ENCODE measurements at regions not wholly inside any gene's neighbourhood (a gene's known extent, or its start where the extent isn't known, plus 50 kb on each side); places are given as distances from the start of the nearest gene placed in this dataset.

DNA sequence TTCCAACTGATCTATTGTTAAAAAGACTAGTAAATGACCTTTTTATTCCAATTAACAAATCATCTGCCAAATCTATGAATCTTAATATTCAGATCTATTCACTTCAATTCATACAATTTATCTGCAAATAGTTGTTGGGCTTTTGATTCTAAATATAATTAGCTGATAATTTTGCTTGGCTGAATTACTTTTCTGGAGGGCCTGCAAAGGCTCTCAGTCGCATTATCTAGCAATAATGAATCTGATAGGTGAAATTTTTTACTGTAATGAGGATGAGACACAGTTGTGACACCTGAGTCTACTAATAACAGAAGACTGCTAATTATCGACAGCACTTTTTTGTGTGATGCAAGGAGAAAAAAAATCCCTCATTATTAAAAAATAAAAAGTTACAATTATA, 565.1 kb downstream of the ZEB2 start:
- TF ChIP-seq, protein P1, sequence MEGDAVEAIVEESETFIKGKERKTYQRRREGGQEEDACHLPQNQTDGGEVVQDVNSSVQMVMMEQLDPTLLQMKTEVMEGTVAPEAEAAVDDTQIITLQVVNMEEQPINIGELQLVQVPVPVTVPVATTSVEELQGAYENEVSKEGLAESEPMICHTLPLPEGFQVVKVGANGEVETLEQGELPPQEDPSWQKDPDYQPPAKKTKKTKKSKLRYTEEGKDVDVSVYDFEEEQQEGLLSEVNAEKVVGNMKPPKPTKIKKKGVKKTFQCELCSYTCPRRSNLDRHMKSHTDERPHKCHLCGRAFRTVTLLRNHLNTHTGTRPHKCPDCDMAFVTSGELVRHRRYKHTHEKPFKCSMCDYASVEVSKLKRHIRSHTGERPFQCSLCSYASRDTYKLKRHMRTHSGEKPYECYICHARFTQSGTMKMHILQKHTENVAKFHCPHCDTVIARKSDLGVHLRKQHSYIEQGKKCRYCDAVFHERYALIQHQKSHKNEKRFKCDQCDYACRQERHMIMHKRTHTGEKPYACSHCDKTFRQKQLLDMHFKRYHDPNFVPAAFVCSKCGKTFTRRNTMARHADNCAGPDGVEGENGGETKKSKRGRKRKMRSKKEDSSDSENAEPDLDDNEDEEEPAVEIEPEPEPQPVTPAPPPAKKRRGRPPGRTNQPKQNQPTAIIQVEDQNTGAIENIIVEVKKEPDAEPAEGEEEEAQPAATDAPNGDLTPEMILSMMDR (IDR thresholded peaks at IDR 0.05; ENCODE audit: borderline replicate concordance) = no peak
- Histone ChIP-seq H3K27ac (replicated peaks) (peak overlapping the region; percentile 14), H3K4me1 (peaks cover 18% of the 10 kb centered on the region), H3K4me3 (no peak overlapping the region), H3K9me3 (replicated peaks) (peaks cover 5% of the 10 kb centered on the region), H3K36me3 (no peaks in the 10 kb centered on the region), H3K27me3 (ENCODE audit: low read depth) (no peaks in the 10 kb centered on the region)
- no peak for DNase-seq
- intact Hi-C loops (cut with micrococcal nuclease) = no loop called here

DNA sequence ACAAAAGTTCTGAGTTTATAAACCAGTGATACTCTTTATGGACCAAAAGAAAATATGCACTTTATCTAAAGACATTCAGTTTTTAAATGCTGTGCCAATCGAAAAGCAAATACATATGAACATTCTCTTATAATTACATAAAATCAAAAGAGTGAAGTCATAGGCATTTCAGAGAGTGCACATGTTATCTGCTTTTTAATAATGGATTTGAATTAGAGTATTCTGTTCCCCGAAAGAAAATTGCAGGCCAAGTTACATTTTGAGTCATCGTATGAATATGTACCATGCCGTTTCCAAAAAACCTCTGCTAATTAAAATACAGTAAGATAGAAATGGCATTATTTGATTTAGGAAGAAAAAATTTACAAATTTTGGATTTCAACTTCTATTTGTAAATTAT, 565.7 kb downstream of the ZEB2 start:
- Histone ChIP-seq H3K9me3 (replicated peaks) (peaks cover 5% of the 10 kb centered on the region), H3K27me3 (ENCODE audit: low read depth) (no peaks in the 10 kb centered on the region), H3K27ac (replicated peaks) (no peak overlapping the region), H3K36me3 (no peaks in the 10 kb centered on the region), H3K4me3 (no peak overlapping the region), H3K4me1 (peaks cover 25% of the 10 kb centered on the region)
- TF ChIP-seq, protein P1 (IDR thresholded peaks at IDR 0.05; ENCODE audit: borderline replicate concordance) = no peak
- intact Hi-C loops (cut with micrococcal nuclease) = no loop called here
- no peak for DNase-seq

DNA sequence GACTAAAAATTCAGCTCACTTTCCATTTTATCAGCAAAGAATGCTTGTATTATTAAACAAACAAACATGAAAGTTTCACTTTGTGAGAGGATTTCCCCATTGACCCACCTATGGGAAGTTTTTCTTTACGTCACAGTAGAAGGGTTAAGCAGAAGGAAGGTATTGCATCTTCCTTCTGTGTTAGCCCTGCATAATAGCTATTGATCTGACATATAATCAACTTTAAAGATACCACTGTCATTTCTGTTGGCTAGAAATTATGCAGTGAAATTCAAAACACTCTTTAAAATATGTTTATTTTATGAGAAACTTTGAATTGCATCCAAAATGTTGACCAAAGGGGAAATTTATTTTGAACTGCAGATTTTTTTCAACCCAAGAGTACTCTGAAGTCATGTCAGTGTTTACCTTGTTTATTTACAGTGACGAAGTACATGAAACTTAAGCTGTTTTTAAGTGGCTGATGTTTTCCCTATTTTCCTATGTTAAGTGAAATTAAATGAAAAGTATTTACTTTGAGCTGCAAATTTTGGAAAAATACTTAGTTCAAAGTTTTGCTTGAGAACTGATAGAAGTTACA, 566.4 kb downstream of the ZEB2 start:
- Histone ChIP-seq H3K4me1 (peaks cover 28% of the 10 kb centered on the region), H3K27me3 (ENCODE audit: low read depth) (no peaks in the 10 kb centered on the region), H3K4me3 (no peak overlapping the region), H3K36me3 (no peaks in the 10 kb centered on the region), H3K9me3 (replicated peaks) (peaks cover 5% of the 10 kb centered on the region), H3K27ac (replicated peaks) (no peak overlapping the region)
- no peak for DNase-seq
- TF ChIP-seq, protein P1 (IDR thresholded peaks at IDR 0.05; ENCODE audit: borderline replicate concordance) = no peak
- intact Hi-C loops (cut with micrococcal nuclease) = no loop called here

DNA sequence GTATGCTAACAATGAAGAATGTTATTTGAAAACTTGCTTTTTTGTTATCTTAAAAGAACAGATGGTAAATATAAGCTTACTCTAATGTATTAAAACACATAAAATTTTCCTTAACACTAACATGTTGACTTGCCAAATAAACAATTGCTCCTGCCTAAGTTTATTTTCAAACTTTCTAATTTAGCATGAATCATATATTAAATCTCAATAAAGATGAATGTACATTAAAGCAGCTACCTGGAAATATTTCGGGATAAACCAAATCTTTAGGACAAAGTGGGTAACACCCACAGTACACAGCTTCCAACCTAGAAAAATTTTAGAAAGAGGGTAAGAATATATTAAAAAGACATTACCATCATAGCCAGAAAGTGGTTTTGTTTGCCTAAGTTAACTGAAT, 567.4 kb downstream of the ZEB2 start:
- H3K4me1 ChIP-seq = peaks cover 28% of the 10 kb centered on the region

DNA sequence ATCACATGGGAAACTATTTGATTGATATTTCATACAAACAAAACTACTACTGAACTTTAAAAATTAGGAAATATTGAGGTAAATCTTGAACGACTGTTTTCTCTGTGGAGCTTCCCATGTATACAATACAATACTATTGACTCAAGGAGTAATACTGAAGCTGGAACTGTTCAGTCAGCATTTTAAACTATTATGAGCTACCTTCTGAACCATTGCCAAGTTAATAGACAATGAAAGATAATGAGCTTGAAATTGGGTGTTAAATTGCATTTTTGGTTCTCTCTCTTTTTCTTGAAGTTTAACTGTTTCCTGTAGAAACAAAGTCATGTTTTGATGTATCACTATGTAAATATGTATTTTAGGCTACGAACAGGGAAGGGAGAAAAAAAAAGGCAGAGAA, 569.2 kb downstream of the ZEB2 start:
- TF ChIP-seq, protein P1 (IDR thresholded peaks at IDR 0.05; ENCODE audit: borderline replicate concordance) = no peak
- H3K9me3 ChIP-seq (replicated peaks) = no peaks in the 10 kb centered on the region
- no peak overlapping the region for H3K27ac ChIP-seq (replicated peaks)
- no peak for DNase-seq
- H3K4me3 ChIP-seq = no peak overlapping the region
- intact Hi-C loops (cut with micrococcal nuclease) = no loop called here
- peaks cover 26% of the 10 kb centered on the region for H3K4me1 ChIP-seq
- H3K27me3 ChIP-seq (ENCODE audit: low read depth) = no peaks in the 10 kb centered on the region
- H3K36me3 ChIP-seq = peaks cover 11% of the 10 kb centered on the region

More for the DNA sequence above, 567.4 kb downstream of the ZEB2 start:
- Histone ChIP-seq H3K4me3 (no peak overlapping the region), H3K9me3 (replicated peaks) (no peaks in the 10 kb centered on the region), H3K27ac (replicated peaks) (no peak overlapping the region), H3K27me3 (ENCODE audit: low read depth) (no peaks in the 10 kb centered on the region), H3K36me3 (no peaks in the 10 kb centered on the region)
- DNase-seq = no peak
- TF ChIP-seq, protein P1 (IDR thresholded peaks at IDR 0.05; ENCODE audit: borderline replicate concordance) = no peak
- intact Hi-C loops (cut with micrococcal nuclease) = no loop called here
